22Rv1 (cell line): ENCODE measurements at regions not wholly inside any gene's neighbourhood (a gene's known extent, or its start where the extent isn't known, plus 50 kb on each side); places are given as distances from the start of the nearest gene placed in this dataset.
A peak's percentile ranks its signal among the peaks of the same experiment; 100 is the strongest.

ENCODE experiments used
- H3K27ac ChIP-seq: fragments of 450-650 bp; 2 replicates; pipeline ENCODE4 v1.5.1; 2017
- ZFX ChIP-seq: fragments of 450-650 bp; IDR thresholded peaks from 2 replicates; pipeline ENCODE4 v1.6.1; 2017; ENCODE audit warnings: antibody characterized with exemption, borderline replicate concordance
- TF ChIP-seq, protein P1 (sequence below): fragments of 450-650 bp; IDR thresholded peaks from 2 replicates; pipeline ENCODE4 v1.5.1; 2017; ENCODE audit warnings: mild to moderate bottlenecking

DNA sequence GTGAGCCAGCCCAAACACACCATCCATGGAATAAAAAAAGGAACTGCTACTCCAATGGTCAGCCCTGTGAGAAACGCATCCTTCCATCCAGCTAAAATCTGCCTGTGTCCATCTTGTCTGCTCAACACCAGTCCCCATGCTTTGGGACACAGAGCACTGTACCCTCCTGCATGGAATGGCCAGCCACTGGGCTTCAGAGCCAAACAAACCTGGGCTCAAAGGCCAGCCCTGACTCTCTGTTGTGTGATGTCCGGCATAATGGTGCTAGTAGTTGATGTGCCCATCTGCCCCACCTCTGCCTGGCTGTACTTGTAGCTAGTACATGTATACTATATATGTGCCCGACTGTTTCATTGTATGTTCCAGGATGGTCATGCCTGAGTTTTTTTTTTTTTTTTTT is 77.6 kb upstream of the AMZ2 start:
- TF ChIP-seq, protein P1, sequence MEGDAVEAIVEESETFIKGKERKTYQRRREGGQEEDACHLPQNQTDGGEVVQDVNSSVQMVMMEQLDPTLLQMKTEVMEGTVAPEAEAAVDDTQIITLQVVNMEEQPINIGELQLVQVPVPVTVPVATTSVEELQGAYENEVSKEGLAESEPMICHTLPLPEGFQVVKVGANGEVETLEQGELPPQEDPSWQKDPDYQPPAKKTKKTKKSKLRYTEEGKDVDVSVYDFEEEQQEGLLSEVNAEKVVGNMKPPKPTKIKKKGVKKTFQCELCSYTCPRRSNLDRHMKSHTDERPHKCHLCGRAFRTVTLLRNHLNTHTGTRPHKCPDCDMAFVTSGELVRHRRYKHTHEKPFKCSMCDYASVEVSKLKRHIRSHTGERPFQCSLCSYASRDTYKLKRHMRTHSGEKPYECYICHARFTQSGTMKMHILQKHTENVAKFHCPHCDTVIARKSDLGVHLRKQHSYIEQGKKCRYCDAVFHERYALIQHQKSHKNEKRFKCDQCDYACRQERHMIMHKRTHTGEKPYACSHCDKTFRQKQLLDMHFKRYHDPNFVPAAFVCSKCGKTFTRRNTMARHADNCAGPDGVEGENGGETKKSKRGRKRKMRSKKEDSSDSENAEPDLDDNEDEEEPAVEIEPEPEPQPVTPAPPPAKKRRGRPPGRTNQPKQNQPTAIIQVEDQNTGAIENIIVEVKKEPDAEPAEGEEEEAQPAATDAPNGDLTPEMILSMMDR: no peak
- no peak for TF ChIP-seq ZFX
- no peak overlapping the region for H3K27ac ChIP-seq

DNA sequence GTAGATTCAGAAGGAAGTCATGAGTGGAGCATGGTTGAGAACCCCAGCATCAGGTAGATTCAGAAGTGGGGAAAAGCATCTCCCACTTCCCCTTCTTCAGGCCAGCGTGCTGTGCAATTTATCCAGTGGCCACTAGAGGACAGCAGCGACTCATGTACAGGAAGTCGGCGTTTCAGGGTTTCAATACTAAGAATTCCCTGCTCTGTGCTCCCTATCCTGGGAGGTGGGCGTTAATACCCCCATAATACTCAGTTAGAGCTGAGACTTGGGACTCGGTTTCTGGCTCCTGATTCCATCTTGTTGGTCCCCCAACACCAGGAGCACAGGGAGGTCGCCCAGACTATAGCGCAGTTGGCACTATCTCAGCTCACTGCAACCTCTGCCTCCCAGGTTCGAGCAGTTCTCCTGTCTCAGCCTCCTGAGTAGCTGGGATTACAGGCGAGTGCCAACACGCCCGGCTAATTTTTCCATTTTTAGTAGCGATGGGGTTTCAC is 75.3 kb upstream of the AMZ2 start:
- no peak overlapping the region for H3K27ac ChIP-seq
- no peak for TF ChIP-seq ZFX
- TF ChIP-seq, protein P1: peak; percentile 99

DNA sequence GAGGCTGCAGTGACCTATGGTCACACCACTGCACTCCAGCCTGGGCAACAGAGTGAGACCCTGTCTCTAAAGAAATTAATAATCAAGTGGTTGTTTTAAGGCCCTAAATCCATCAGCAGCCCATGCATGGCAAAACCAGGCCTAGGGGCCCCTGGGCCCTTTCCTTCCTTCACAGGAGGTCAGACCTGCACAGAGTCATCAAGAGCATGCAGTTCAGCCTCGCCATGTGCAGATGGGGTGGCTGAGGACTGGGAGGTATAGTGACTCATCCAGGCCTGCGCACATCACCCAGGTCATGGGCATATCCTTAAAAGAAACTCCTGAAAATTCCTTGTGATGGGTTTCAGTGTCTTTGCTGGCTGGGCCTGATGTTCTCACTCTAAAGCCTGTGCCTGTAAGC is 72.4 kb upstream of the AMZ2 start:
- no peak overlapping the region for H3K27ac ChIP-seq
- TF ChIP-seq, protein P1: no peak
- no peak for TF ChIP-seq ZFX

DNA sequence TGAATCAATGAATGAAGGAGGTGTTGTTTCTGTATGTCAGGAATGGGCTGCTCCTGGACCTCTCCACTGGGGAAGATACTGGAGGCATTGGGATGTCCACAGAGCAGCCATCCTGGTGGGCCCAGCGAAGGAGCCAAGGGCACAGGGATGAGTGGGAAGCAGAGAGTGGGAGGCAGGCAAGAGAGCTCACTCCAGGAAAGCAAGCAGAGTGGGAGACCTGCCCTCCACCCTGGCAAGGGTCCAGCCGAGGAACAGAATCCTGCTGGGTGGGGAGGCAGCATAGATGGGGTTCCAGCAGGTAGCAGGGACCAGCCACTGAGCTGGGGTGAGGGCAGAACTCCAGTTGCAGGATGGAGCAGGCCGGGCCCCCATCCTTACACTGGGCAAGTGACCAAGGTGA is 71.9 kb upstream of the AMZ2 start:
- no peak overlapping the region for H3K27ac ChIP-seq
- TF ChIP-seq ZFX: no peak
- TF ChIP-seq, protein P1: no peak

DNA sequence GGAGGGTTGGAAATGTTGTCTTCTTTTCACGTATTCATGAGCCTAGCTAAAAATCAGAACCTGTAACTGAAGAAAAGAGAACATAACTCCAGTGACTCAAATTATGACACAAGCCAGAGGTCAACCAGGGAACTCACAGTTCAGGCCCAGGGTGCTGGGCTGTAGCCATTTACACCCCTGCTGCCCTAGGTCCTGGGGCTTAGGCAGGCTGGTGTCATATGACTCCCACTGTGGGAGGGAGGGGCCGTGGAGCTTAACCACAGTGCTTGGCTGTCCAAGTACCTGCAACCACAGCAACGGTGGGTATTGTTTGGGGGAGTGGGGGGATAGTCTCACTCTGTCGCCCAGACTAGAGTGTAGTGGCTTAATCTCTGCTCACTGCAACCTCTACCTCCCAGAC is 71.1 kb upstream of the AMZ2 start:
- no peak for TF ChIP-seq ZFX
- TF ChIP-seq, protein P1: no peak
- H3K27ac ChIP-seq: no peak overlapping the region

DNA sequence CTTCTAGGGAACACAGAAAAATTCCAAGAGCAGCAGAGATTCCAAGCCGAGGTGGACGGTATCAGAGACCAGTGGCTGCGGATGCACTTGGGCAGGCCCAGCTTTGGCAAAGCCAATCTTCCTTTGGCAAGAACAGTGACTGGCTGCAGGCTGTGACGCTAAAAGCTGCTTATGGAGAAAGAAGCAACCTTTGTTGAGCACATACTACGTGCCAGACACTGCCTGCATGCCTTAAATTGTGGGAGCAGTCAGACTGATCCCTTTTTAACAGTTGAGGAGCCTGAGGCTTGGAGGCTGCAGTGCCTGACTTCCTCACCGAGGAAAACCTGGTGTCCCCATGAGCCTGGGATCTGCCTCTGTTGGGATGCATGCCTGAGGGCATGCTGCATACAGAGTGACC is 69.0 kb upstream of the AMZ2 start:
- TF ChIP-seq ZFX: no peak
- TF ChIP-seq, protein P1: no peak
- no peak overlapping the region for H3K27ac ChIP-seq

DNA sequence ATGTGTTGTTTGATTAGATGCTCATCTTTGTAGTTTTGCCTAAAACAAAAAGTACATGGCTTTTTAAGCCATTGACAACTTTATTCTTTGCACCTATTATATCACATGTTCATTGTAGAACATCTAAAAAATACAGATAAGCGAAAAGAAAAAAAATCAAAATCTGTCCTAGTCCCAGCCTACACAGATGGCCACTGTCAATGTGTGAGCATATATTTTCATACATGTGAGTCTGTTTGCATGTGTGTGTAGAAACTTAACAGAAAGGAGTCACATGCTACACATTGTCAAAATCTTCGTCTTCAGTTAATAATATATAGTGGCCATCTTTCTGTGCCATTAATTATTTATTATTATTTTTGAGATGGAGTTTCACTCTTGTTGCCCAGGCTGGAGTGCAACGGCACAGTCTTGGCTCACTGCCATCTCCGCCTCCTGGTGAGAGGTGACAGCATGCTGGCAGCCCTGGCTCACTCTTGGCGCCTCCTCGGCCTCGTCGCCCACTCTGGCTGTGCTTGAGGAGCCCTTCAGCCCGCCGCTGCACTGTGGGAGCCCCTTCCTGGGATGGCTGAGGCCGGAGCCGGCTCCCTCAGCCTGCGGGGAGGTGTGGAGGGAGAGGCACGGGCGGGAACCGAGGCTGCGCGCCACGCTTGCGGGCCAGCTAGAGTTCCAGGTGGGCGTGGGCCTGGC is 68.5 kb upstream of the AMZ2 start:
- no peak overlapping the region for H3K27ac ChIP-seq
- no peak for TF ChIP-seq ZFX
- TF ChIP-seq, protein P1: no peak
